CD4-positive, alpha-beta T cell treated with Interleukin-10 for 1 hour (primary cell): ENCODE measurements at regions not wholly inside any gene's neighbourhood (a gene's known extent, or its start where the extent isn't known, plus 50 kb on each side); places are given as distances from the start of the nearest gene placed in this dataset.

ENCODE experiments used
- DNase-seq: peaks from one replicate; pipeline ENCODE4 v3.0.0-alpha.2; 2020

GRCh38 chr4:123104310-123105025 lies 182.1 kb upstream of the NUDT6 start:
- DNase-seq: no peak

GRCh38 chr4:123105026-123105420 lies 182.6 kb upstream of the NUDT6 start:
- no peak for DNase-seq

- no peak for DNase-seq
Observed at GRCh38 chr4:123106747-123107146, 184.3 kb upstream of the NUDT6 start.

GRCh38 chr4:123107444-123108252 lies 185.3 kb upstream of the NUDT6 start:
- no peak for DNase-seq

DNA sequence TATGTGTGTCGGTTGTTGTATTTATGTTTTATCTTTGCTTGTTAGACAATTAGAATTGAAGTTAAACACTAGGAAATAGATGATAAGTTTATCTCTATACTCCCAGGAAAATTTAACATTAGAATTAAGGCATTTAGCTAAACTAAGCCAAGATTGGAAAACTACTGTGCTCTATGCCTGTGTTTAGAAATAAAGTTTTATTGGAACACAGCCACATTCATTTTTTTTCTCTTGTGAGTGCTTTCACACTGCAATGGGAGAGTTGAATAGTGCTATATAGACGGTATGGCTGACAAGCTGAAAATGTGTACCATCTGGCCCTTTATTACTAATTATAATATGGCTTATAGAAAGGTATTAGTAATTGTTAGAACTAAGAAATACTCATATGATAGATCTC lies 186.7 kb upstream of the NUDT6 start:
- DNase-seq: no peak

- no peak for DNase-seq
Observed at GRCh38 chr4:123110147-123110546, 187.8 kb upstream of the NUDT6 start.

GRCh38 chr4:123110685-123111084 lies 188.3 kb upstream of the NUDT6 start:
- DNase-seq: no peak

DNA sequence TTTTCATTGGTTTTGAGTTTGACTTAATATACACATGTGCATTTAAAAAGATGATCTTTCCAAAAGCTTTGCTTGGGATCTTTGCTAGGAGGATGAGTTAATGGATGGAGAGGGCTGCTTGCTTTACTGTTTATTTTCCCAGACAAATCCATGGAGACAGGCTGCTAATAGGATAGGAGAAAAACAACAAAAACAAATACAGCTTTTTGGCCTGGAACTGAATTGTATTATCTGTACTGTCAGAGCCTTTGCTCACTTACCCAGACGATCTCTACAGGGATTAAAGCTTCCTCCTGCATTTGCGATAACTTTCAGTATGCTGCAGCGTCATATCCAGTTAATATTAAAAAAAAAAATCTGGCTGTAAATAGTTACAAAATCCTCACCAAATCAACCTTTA lies 190.8 kb upstream of the NUDT6 start:
- no peak for DNase-seq

GRCh38 chr4:123114084-123114914 lies 191.9 kb upstream of the NUDT6 start:
- no peak for DNase-seq

DNA sequence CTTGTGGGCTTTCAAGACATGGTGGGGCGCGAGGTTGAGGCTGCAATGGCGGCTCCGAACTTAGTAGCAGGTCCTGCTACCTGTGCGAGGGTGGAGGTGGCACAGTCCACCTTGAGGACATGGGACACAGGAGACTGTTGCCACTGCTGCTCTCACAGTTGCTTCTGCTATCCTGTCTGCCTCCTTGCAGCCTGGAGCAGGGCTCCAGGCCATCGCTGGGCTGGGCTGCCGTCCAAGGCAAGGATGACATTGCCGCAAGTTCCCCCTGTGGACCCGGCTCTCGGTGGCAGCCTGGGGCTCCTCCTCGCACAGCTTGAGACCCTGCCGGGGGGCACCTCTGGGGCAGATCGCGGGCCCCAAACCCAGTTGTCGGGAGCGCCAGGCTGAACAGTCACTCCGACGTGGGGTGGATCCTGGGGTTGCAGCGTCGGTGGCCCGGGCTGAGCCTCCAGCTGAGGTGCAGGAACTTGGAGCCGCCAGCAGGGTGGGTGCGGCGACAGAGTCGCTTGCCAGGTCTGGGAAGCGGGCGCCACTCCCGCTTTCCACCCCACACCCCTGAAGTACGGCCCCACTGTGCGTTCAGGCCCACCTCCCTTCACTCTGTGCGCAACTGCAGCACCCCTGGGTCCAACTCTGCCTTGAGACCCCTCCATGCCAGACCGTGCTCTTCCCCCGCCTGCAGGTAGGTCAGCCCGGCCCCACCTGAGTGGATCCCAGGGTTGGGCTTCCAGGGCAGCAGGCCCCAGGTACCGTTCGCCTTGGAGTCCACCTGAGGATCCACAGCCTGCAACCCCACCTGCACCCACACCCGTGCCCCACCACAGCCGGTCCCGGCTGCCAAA lies 192.7 kb upstream of the NUDT6 start:
- DNase-seq: no peak

- DNase-seq: no peak
Observed at GRCh38 chr4:123116412-123116811, 194.0 kb upstream of the NUDT6 start.

DNA sequence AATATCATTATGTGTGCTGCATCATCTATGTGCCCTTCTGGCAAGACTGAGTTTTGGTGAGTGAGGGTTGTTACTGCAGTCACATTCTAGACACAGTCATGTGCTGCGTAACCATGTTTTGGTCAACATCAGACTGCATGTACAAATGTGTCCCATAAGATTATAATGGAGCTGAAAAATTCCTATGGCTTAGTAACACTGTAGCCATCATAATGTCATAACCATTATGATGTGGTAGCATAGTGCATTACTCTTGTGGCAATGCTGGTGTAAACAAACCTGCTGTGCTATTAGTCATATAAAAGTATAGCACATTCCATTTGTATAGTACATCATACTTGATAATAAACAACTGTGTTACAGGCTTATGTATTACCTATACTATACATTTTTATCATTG lies 198.1 kb upstream of the NUDT6 start:
- no peak for DNase-seq

GRCh38 chr4:123121241-123121907 lies 199.0 kb upstream of the NUDT6 start:
- no peak for DNase-seq

GRCh38 chr4:123125477-123125876 lies 203.1 kb upstream of the NUDT6 start:
- DNase-seq: no peak

GRCh38 chr4:123127218-123127617 lies 204.8 kb upstream of the NUDT6 start:
- DNase-seq: no peak

DNA sequence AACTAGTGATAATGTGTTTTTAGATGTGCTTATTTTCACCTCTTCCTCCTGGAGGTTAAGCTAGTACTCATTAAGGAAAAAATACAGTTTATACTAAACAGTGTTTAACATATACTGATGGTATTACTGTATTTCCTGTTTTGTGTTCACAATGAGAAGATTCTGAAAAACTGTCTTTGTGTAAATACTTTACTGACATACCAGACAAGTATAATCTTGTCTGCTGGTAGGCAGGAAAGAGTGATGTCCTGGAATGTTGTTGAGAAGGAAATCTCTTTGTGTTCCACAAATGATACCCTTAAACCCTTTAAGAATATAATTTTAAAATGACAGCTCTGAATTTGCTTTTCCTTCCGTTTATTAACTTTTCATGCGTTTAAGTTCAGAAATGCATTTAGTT lies 205.5 kb upstream of the NUDT6 start:
- no peak for DNase-seq

DNA sequence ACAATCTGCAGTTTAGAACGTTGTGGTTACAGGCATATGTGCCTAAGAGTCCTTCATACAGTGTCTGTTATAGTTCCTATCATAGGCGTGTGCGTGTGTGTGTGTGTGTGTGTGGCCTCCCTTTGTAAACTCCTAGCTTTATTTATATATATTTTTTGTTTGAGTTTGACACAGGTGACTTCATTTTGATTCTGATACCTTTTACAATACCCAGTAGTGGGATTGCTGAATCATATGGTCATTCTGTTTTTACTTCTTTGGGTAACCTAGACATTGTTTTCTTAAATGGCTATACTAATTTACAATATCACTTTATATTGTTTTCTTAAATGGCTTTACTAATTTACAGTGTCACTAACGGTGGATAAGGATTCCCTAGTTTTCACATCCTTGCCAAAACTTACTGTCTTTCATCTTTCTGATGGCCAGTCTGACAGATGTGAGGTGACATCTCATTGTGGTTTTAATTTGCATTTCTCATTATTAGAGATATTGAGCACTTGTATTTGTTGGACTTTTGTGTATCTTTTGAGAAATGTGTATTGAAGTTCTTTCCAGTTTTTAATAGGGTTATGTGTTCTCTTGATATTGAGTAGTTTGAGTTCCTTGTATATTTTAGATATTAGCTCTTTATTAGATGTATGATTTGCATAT lies 211.1 kb upstream of the NUDT6 start:
- no peak for DNase-seq

- DNase-seq: no peak
Observed at GRCh38 chr4:123144616-123145015, 222.2 kb upstream of the NUDT6 start.

DNA sequence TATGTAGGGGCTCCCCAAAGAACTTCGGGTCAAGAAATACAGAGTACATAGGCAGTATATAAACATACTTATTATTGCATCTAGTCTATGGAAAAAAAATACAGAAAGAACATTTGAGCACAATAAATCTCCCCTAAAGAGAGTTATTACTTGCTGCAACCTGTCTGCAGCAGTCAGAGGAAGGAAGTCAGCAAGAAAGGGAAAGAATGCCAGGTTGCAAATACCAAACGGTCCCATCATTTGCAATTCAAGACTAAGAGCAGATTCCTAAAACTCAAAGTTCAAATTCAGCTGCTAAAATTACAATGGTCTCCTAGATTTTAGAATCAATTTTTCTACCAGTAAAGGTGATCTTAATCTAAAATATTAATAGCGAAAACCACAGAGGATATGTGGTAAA lies 236.2 kb upstream of the NUDT6 start:
- no peak for DNase-seq

GRCh38 chr4:123159479-123159878 lies 237.1 kb upstream of the NUDT6 start:
- DNase-seq: no peak

DNA sequence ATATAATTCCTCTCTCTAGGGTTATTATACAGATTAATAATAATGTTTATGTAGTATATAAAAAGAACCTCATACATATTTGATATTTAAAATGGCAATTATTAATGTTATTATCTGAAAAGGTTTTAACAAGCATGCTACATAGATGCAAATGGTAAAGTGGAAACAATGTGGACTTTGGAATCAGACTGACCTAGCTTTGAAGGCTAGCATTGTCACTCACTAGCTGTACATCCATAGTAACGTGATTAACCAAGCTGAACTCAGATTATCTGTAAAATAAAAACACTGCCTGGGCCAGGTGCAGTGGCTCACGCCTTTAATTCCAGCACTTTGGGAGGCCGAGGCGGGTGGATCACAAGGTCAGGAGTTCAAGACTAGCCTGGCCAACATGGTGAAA lies 233.7 kb upstream of the SPRY1 start:
- no peak for DNase-seq

DNA sequence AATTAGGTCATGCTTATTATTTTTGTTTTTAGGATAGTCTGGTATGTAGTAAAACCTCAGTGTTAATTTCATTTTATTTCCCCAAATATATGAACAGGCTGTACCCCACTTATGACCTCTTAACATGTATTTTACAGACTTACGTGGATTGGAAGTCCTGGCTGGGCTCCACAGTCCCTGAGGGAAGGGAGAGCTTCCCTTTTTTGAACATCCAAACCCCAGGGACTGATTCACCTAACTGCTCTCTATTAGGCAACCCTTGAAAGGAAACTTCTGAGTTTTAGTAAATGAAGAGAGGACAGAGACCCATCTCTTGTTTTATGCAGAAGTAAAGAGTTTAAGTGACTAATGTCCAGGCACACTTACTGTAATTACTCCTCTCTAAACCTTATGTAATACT lies 233.1 kb upstream of the SPRY1 start:
- no peak for DNase-seq
